Panc1 (cell line): ENCODE measurements at regions not wholly inside any gene's neighbourhood (a gene's known extent, or its start where the extent isn't known, plus 50 kb on each side); places are given as distances from the start of the nearest gene placed in this dataset.
"Not testable (repeated sequence)": the region's sequence is repeated elsewhere in the genome, so short reads cannot be mapped to it uniquely, and the experiment has no call there.

Source experiments
- POLR2AphosphoS5 ChIP-seq: IDR thresholded peaks from 2 replicates; pipeline ENCODE4 v1.6.1; 2012; ENCODE audit warnings: mild to moderate bottlenecking, low read depth, low read length, moderate library complexity
- TF ChIP-seq, protein P1 (sequence below): fragments of 450-650 bp; IDR thresholded peaks from 2 replicates; pipeline ENCODE4 v1.5.1; 2017; ENCODE audit warnings: mild to moderate bottlenecking

DNA sequence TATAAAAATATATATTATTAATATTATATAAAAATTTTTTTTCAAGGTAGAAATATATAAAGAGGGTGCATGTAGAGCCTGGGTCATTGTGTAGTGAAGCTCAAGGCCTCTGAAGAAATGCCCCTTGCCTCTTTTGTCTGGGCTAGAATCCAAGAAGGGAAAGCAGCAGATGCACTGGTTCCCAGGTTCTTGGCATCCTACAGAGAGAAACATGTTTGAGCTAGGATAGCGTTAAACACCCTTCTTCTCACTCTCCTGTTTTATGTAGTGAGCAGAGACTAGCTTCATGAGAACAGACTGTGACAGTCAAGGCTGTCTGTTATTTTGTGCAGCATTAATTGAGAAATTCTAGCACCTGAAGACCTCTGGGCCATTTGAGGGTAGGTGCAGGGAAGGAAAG, 149.7 kb downstream of the ANKRD30BL start:
- not testable (repeated sequence) for TF ChIP-seq POLR2AphosphoS5
- TF ChIP-seq, protein P1, sequence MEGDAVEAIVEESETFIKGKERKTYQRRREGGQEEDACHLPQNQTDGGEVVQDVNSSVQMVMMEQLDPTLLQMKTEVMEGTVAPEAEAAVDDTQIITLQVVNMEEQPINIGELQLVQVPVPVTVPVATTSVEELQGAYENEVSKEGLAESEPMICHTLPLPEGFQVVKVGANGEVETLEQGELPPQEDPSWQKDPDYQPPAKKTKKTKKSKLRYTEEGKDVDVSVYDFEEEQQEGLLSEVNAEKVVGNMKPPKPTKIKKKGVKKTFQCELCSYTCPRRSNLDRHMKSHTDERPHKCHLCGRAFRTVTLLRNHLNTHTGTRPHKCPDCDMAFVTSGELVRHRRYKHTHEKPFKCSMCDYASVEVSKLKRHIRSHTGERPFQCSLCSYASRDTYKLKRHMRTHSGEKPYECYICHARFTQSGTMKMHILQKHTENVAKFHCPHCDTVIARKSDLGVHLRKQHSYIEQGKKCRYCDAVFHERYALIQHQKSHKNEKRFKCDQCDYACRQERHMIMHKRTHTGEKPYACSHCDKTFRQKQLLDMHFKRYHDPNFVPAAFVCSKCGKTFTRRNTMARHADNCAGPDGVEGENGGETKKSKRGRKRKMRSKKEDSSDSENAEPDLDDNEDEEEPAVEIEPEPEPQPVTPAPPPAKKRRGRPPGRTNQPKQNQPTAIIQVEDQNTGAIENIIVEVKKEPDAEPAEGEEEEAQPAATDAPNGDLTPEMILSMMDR, result not testable (repeated sequence)
